DND-41 (cell line): ENCODE measurements at regions not wholly inside any gene's neighbourhood (a gene's known extent, or its start where the extent isn't known, plus 50 kb on each side); places are given as distances from the start of the nearest gene placed in this dataset.

Source experiments
- CTCF ChIP-seq: IDR thresholded peaks from 2 replicates; pipeline ENCODE4 v1.5.1; 2012; ENCODE audit warnings: borderline replicate concordance, low read length, moderate library complexity, mild to moderate bottlenecking; ENCODE audit not compliant: poor library complexity, severe bottlenecking; ENCODE audit errors: extremely low read depth
- EZH2 ChIP-seq: IDR thresholded peaks from 3 replicates; pipeline ENCODE4 v1.6.1; 2012; ENCODE audit warnings: borderline replicate concordance, low read depth, mild to moderate bottlenecking, moderate library complexity, low read length, inconsistent platforms; ENCODE audit not compliant: severe bottlenecking

- TF ChIP-seq EZH2: no peak
- TF ChIP-seq CTCF: no peak
Measured at GRCh38 chr20:40771308-40771610, 82.2 kb upstream of the MAFB start.
